Peyer's patch (tissue), 4 donors: ENCODE measurements at regions not wholly inside any gene's neighbourhood (a gene's known extent, or its start where the extent isn't known, plus 50 kb on each side); places are given as distances from the start of the nearest gene placed in this dataset.

ENCODE experiments used
- DNase-seq, 3 donors: peaks; one replicate each; pipeline ENCODE4 v3.0.0-alpha.2; 2017 to 2019
- H3K27ac ChIP-seq, 4 donors: fragments of 200-600 bp; sonication (generic); one replicate each; pipeline ENCODE4 v1.5.1; 2016 to 2019
- H3K27me3 ChIP-seq, 2 donors: fragments of 200-600 bp; sonication (generic); one replicate each; pipeline ENCODE4 v1.5.1; 2019
- H3K36me3 ChIP-seq, 3 donors: fragments of 200-600 bp; sonication (generic); one replicate each; pipeline ENCODE4 v1.5.1; 2016 to 2019
- H3K4me1 ChIP-seq, 4 donors: fragments of 200-600 bp; sonication (generic); one replicate each; pipeline ENCODE4 v1.5.1; 2016 to 2019
- H3K4me3 ChIP-seq, 4 donors: fragments of 200-600 bp; sonication (generic); 1 replicate in 3 of 4; 2 replicates in 1 of 4; pipeline ENCODE4 v1.5.1; 2016 to 2019; ENCODE audit warnings: mild to moderate bottlenecking in 1 of 4
- H3K9me3 ChIP-seq, 4 donors: fragments of 200-600 bp; sonication (generic); one replicate each; pipeline ENCODE4 v1.5.1; 2016 to 2019; ENCODE audit warnings: mild to moderate bottlenecking in 1 of 4
- POLR2A ChIP-seq, 2 donors: fragments of 450-650 bp; IDR thresholded peaks; one replicate each; pipeline ENCODE4 v1.5.1; 2017; ENCODE audit warnings: antibody characterized with exemption in 2 of 2, mild to moderate bottlenecking in 2 of 2, moderate library complexity in 2 of 2
- TF ChIP-seq, protein P1 (sequence below), 6 experiments: fragments of 450-650 bp in 4 of 6; fragments of 200-600 bp in 2 of 6; sonication (generic) in 1 of 6; IDR thresholded peaks; one replicate each; pipeline ENCODE4 v1.5.1; 2017 to 2019; ENCODE audit warnings: antibody characterized with exemption in 6 of 6, mild to moderate bottlenecking in 3 of 6, moderate library complexity in 1 of 6

DNA sequence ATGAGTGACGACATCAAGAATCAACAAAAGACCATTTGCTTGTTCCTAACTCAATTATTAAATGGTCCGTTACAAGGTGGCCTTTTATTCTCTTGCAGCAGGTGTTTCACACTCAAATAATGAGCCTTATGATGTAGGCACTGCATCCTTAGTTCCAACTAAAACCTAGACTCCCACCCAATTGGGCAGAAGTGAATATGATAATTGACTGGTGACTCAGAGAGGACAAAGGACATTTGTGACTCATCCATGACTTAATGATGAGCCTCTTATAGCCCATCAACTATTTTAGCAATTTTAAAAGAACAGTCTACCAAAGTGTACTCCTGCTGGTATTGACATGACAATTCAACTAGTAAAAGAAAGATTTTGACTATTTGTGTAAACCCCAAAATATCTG lies 1027.8 kb upstream of the PHF14 start:
- no peaks in the 10 kb centered on the region for H3K4me1 ChIP-seq
- H3K36me3 ChIP-seq = no peaks in the 10 kb centered on the region
- H3K9me3 ChIP-seq = peaks cover 0 to 2% (median 0%) of the 10 kb centered on the region in 4 donors
- no peak overlapping the region for H3K27ac ChIP-seq
- TF ChIP-seq POLR2A (IDR thresholded peaks at IDR 0.05) = no peak
- TF ChIP-seq, protein P1, sequence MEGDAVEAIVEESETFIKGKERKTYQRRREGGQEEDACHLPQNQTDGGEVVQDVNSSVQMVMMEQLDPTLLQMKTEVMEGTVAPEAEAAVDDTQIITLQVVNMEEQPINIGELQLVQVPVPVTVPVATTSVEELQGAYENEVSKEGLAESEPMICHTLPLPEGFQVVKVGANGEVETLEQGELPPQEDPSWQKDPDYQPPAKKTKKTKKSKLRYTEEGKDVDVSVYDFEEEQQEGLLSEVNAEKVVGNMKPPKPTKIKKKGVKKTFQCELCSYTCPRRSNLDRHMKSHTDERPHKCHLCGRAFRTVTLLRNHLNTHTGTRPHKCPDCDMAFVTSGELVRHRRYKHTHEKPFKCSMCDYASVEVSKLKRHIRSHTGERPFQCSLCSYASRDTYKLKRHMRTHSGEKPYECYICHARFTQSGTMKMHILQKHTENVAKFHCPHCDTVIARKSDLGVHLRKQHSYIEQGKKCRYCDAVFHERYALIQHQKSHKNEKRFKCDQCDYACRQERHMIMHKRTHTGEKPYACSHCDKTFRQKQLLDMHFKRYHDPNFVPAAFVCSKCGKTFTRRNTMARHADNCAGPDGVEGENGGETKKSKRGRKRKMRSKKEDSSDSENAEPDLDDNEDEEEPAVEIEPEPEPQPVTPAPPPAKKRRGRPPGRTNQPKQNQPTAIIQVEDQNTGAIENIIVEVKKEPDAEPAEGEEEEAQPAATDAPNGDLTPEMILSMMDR (IDR thresholded peaks at IDR 0.05) = no peak
- H3K27me3 ChIP-seq = no peaks in the 10 kb centered on the region
- no peak overlapping the region for H3K4me3 ChIP-seq
- no peak for DNase-seq

- Histone ChIP-seq H3K9me3 (no peaks in the 10 kb centered on the region), H3K27ac (no peak overlapping the region), H3K36me3 (no peaks in the 10 kb centered on the region), H3K4me3 (no peak overlapping the region), H3K4me1 (no peaks in the 10 kb centered on the region), H3K27me3 (no peaks in the 10 kb centered on the region)
- no peak for TF ChIP-seq POLR2A (IDR thresholded peaks at IDR 0.05)
- TF ChIP-seq, protein P1 (IDR thresholded peaks at IDR 0.05) = no peak
- DNase-seq = no peak
These were observed 1018.5 kb upstream of the PHF14 start for GRCh38 chr7:9955138-9955537.

DNA sequence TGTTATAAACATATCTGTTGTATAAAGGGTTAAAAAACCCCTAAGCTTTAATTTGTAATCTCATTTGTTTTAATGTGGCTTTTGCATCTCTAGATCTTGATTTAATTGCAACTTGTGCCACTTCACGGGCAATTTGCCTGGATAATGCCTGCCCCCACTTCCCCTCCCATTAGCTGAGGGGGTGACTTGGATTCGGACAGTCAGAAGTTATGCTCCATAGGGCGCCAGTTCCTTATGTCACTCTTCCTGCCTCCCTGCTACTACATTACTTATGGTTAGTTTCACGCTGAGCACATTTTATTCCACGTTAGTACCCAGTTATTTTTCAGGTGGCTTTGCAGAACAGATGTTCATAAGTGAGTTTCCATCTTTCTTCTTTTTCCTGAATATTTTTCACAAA lies 1015.2 kb upstream of the PHF14 start:
- no peak for TF ChIP-seq POLR2A (IDR thresholded peaks at IDR 0.05)
- TF ChIP-seq, protein P1 (IDR thresholded peaks at IDR 0.05) = no peak
- Histone ChIP-seq H3K27ac (no peak overlapping the region), H3K4me3 (no peak overlapping the region), H3K9me3 (no peaks in the 10 kb centered on the region), H3K36me3 (no peaks in the 10 kb centered on the region), H3K4me1 (no peaks in the 10 kb centered on the region), H3K27me3 (no peaks in the 10 kb centered on the region)
- no peak for DNase-seq

DNA sequence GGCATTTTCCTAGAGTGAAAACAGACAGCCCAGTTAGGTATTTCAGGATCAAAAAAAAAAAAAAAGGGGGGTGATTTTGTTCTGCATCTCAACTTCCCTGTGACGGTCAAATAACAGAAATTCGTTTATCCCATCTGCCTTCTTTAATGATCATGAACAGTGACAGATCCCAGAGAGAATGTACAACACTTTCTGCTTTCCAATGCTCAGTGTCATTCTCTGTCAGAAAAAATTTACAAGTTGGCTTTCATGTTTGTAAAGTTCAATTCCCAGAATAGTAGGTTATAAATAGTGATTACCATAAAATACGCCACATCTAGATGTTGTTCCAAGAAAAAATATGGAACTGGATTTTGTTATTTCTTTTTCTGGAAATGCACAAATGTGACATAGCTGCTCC lies 1013.2 kb upstream of the PHF14 start:
- H3K9me3 ChIP-seq = no peaks in the 10 kb centered on the region
- TF ChIP-seq, protein P1 (IDR thresholded peaks at IDR 0.05) = no peak
- no peak for TF ChIP-seq POLR2A (IDR thresholded peaks at IDR 0.05)

GRCh38 chr7:9961161-9961922 lies 1012.3 kb upstream of the PHF14 start:
- H3K4me1 ChIP-seq = no peaks in the 10 kb centered on the region
- no peaks in the 10 kb centered on the region for H3K36me3 ChIP-seq
- H3K9me3 ChIP-seq = no peaks in the 10 kb centered on the region
- H3K27me3 ChIP-seq = no peaks in the 10 kb centered on the region
- TF ChIP-seq, protein P1 (IDR thresholded peaks at IDR 0.05) = no peak
- TF ChIP-seq POLR2A (IDR thresholded peaks at IDR 0.05) = no peak
- no peak overlapping the region for H3K27ac ChIP-seq
- no peak for DNase-seq
- no peak overlapping the region for H3K4me3 ChIP-seq

More for the DNA sequence above, 1013.2 kb upstream of the PHF14 start:
- Histone ChIP-seq H3K27me3 (no peaks in the 10 kb centered on the region), H3K4me3 (no peak overlapping the region), H3K36me3 (no peaks in the 10 kb centered on the region), H3K4me1 (no peaks in the 10 kb centered on the region), H3K27ac (no peak overlapping the region)
- no peak for DNase-seq
